Fibroblast of the aortic adventitia (primary cell): ENCODE measurements at regions not wholly inside any gene's neighbourhood (a gene's known extent, or its start where the extent isn't known, plus 50 kb on each side); places are given as distances from the start of the nearest gene placed in this dataset. TPM values are rescaled to one million over a fixed set of nuclear protein-coding genes. Genes with fewer than 3 reads are reported as not detected.

Experiments
- DNase-seq: peaks from one replicate; pipeline ENCODE4 v3.0.0-alpha.2; 2010; ENCODE audit warnings: low read depth
- H3K4me3 ChIP-seq: 2 replicates; pipeline ENCODE4 v1.5.1; 2011; ENCODE audit warnings: low read depth, mild to moderate bottlenecking, control low read depth, low read length, moderate library complexity
- small RNA-seq: library from RNA; depleted of rRNA; stranded (forward); fragments of <200 nt; gene quantifications from one replicate; pipeline ENCODE3, GENCODE V24; 2012
- TF ChIP-seq, protein P1 (sequence below): IDR thresholded peaks from 2 replicates; pipeline ENCODE4 v1.5.1; 2011; ENCODE audit warnings: mild to moderate bottlenecking, low read length, control low read depth, inconsistent platforms; ENCODE audit not compliant: insufficient read depth

DNA sequence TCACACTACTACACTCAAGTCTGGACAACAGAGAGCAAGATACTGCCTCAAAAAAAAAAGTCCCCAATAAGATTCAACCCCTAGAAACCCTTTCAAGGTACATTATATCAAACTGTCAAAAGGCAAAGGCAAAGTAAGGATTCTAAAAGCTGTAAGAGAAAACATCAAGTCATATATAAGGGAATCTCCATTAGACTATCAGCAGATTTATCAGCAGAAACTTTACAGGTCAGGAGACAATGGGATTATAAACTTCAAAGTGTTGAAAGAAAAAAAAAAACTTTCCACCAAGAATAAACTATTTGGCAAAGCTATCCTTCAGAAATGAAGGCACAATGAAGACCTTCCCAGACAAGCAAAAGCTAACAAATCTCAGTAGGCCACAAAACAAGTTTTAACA is 63.5 kb upstream of the DMRT1 start:
- H3K4me3 ChIP-seq, result no peak overlapping the region
- TF ChIP-seq, protein P1, sequence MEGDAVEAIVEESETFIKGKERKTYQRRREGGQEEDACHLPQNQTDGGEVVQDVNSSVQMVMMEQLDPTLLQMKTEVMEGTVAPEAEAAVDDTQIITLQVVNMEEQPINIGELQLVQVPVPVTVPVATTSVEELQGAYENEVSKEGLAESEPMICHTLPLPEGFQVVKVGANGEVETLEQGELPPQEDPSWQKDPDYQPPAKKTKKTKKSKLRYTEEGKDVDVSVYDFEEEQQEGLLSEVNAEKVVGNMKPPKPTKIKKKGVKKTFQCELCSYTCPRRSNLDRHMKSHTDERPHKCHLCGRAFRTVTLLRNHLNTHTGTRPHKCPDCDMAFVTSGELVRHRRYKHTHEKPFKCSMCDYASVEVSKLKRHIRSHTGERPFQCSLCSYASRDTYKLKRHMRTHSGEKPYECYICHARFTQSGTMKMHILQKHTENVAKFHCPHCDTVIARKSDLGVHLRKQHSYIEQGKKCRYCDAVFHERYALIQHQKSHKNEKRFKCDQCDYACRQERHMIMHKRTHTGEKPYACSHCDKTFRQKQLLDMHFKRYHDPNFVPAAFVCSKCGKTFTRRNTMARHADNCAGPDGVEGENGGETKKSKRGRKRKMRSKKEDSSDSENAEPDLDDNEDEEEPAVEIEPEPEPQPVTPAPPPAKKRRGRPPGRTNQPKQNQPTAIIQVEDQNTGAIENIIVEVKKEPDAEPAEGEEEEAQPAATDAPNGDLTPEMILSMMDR, result no peak
- no peak for DNase-seq

DNA sequence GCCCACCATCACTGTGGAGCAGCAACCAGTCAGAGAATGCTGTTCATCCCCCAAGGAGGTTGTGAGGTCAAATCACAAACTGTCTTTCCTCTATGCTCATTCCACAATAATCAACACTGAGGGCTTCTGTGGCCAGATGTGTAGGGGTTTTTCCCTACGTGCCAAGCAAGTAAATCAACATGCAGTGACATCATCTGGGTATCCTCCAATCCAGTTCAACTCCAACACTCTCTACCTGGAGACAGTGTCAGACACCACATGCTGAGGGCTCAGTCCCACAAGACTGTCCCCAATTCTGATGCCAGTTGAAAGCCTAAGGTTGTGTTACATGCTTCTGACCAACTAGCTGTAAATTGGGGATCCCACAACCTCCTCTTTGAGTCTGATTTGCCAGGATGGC is 57.3 kb upstream of the DMRT1 start:
- H3K4me3 ChIP-seq, result no peak overlapping the region
- TF ChIP-seq, protein P1, result no peak
- no peak for DNase-seq

DNA sequence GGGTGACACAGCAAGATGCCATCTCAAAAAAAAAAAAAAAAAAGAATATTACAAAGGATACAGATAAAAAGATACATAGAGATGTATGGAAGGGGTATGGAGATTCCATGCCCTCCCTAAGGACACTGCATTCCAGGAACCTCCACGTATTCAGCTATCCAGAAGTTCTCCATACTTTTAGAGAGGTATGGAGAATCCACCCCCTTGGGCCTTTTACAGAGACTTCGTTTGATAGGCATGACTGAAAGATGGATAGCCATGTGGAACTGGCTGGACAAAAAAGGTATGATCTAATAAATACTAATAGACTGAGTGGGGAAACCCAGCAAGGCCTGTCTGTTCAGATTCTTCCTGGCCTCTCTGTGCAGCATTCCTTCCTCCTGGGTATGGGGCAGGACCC is 56.6 kb upstream of the DMRT1 start:
- no peak overlapping the region for H3K4me3 ChIP-seq
- TF ChIP-seq, protein P1, result no peak
- no peak for DNase-seq

DNA sequence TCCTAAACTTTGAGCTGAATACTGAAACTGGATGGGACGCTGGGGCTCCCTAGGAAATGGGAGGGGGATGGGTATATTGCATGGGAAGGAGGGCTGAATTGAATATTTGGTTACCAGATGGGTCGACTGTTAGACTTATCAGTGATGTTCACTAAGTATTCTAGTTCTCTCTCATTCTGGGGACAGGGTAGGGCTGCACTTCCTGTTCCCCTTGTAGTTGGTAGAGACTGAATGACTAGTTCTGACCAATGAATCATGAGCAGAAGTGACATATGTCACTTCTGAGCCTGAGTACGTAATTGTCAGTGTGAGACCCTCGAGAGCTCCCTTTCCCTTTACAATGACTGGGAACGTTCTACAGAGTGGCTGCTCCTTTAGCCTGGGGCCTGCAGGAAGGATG is 55.5 kb upstream of the DMRT1 start:
- DNase-seq, result no peak
- TF ChIP-seq, protein P1, result no peak
- H3K4me3 ChIP-seq, result no peak overlapping the region

DNA sequence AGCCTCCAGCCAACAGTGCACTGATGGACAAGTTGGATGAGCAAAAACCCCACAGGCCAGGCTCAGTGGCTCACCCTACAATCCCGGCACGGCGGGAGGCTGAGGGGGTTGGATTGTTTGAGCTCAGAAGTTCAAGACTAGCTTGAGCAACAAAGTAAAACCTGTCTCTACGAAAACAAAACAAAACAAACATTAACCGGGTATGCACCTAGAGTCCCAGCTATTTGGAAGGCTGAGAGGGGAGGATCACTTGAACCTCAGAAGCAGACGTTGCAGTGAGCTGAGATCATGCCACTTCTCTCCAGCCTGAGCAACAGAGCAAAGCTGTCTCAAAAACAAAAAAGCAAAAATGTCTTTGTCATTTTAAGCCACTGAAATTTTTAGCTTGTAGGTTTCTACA is 55.1 kb upstream of the DMRT1 start:
- TF ChIP-seq, protein P1, result no peak
- H3K4me3 ChIP-seq, result no peak overlapping the region

DNA sequence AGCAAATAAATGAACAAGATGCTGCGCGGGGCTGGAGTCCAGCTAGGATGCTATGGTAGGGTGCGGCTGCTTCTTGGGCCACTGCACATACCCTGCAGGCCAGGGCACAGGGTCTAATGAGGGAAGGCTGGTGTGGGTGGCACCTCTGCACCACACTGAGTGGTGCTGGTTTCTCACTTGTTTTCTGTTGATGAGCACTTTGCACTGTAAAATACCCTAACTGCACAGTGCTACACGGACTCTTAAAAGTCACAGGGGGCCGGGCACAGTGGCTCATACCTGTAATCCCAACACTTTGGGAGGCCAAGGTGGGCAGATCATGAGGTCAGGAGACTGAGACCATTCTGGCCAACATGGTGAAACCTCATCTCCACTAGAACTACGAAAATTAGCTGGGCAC is 52.7 kb upstream of the DMRT1 start:
- TF ChIP-seq, protein P1, result no peak
- DNase-seq, result no peak

More for the DNA sequence above, 55.1 kb upstream of the DMRT1 start:
- DNase-seq, result no peak

More for the DNA sequence above, 52.7 kb upstream of the DMRT1 start:
- H3K4me3 ChIP-seq, result no peak overlapping the region

Small RNAs in the stretch of these regions (small RNA-seq; reads per million reads assigned to genes)
- gene AL392089.1 (not detected), gene RNU6-1327P (not detected)
